Chondrocyte (in vitro differentiated cells): ENCODE measurements at regions not wholly inside any gene's neighbourhood (a gene's known extent, or its start where the extent isn't known, plus 50 kb on each side); places are given as distances from the start of the nearest gene placed in this dataset.

Source experiments
- DNase-seq: peaks from one replicate; pipeline ENCODE4 v3.0.0; 2021; ENCODE audit warnings: mixed read lengths, low spot score
- H3K27ac Mint-ChIP-seq: one replicate; pipeline ENCODE4 v1.8.0; 2021; ENCODE audit warnings: mild to moderate bottlenecking, moderate library complexity, mixed read lengths; ENCODE audit not compliant: unreplicated experiment
- H3K27me3 Mint-ChIP-seq: 2 replicates; pipeline ENCODE4 v1.8.0; 2021; ENCODE audit warnings: low read depth, mixed read lengths
- H3K36me3 Mint-ChIP-seq: 2 replicates; pipeline ENCODE4 v1.8.0; 2021; ENCODE audit warnings: low read depth, mixed read lengths
- H3K4me1 Mint-ChIP-seq: 2 replicates; pipeline ENCODE4 v1.8.0; 2021; ENCODE audit warnings: low read depth, mild to moderate bottlenecking, mixed read lengths
- H3K4me3 Mint-ChIP-seq: one replicate; pipeline ENCODE4 v1.8.0; 2021; ENCODE audit warnings: mild to moderate bottlenecking, moderate library complexity, mixed read lengths; ENCODE audit not compliant: unreplicated experiment
- H3K9me3 Mint-ChIP-seq: 2 replicates; pipeline ENCODE4 v1.8.0; 2021; ENCODE audit warnings: low read depth, mixed read lengths
- CTCF ChIP-seq: fragments of 200-600 bp; sonication (generic); IDR thresholded peaks from 2 replicates; pipeline ENCODE4 v1.5.0; 2021; ENCODE audit warnings: antibody characterized with exemption, mild to moderate bottlenecking, moderate library complexity

GRCh38 chr5:159785656-159786055, 130.6 kb upstream of the ADRA1B start:
- no peaks in the 10 kb centered on the region for H3K9me3 Mint-ChIP-seq
- H3K27me3 Mint-ChIP-seq: no peaks in the 10 kb centered on the region
- no peak for DNase-seq
- H3K4me1 Mint-ChIP-seq: peaks cover 60% of the 10 kb centered on the region
- no peak for TF ChIP-seq CTCF
- no peak overlapping the region for H3K27ac Mint-ChIP-seq
- no peaks in the 10 kb centered on the region for H3K36me3 Mint-ChIP-seq
- H3K4me3 Mint-ChIP-seq: no peak overlapping the region

- H3K4me3 Mint-ChIP-seq: no peak overlapping the region
- H3K36me3 Mint-ChIP-seq: no peaks in the 10 kb centered on the region
- H3K27ac Mint-ChIP-seq: no peak overlapping the region
- no peaks in the 10 kb centered on the region for H3K27me3 Mint-ChIP-seq
- no peaks in the 10 kb centered on the region for H3K9me3 Mint-ChIP-seq
- no peak for TF ChIP-seq CTCF
- no peak for DNase-seq
- H3K4me1 Mint-ChIP-seq: peaks cover 55% of the 10 kb centered on the region
Measured at GRCh38 chr5:159786201-159786600, 130.1 kb upstream of the ADRA1B start.

GRCh38 chr5:159786901-159787691, 129.2 kb upstream of the ADRA1B start:
- Mint-ChIP-seq H3K4me3 (no peak overlapping the region), H3K36me3 (no peaks in the 10 kb centered on the region), H3K4me1 (peaks cover 46% of the 10 kb centered on the region), H3K27ac (peak overlapping the region; percentile 72), H3K9me3 (no peaks in the 10 kb centered on the region), H3K27me3 (no peaks in the 10 kb centered on the region)
- DNase-seq: no peak
- TF ChIP-seq CTCF: no peak

- H3K9me3 Mint-ChIP-seq: no peaks in the 10 kb centered on the region
- peak overlapping the region; percentile 72 for H3K27ac Mint-ChIP-seq
- no peak overlapping the region for H3K4me3 Mint-ChIP-seq
- H3K36me3 Mint-ChIP-seq: no peaks in the 10 kb centered on the region
- peaks cover 41% of the 10 kb centered on the region for H3K4me1 Mint-ChIP-seq
- H3K27me3 Mint-ChIP-seq: no peaks in the 10 kb centered on the region
- no peak for DNase-seq
- TF ChIP-seq CTCF: no peak
Measured at GRCh38 chr5:159787837-159788236, 128.4 kb upstream of the ADRA1B start.

- peaks cover 36% of the 10 kb centered on the region for H3K4me1 Mint-ChIP-seq
- no peaks in the 10 kb centered on the region for H3K9me3 Mint-ChIP-seq
- no peak overlapping the region for H3K27ac Mint-ChIP-seq
- H3K27me3 Mint-ChIP-seq: no peaks in the 10 kb centered on the region
- H3K36me3 Mint-ChIP-seq: no peaks in the 10 kb centered on the region
- DNase-seq: no peak
- TF ChIP-seq CTCF: no peak
- no peak overlapping the region for H3K4me3 Mint-ChIP-seq
Measured at GRCh38 chr5:159788835-159789331, 127.4 kb upstream of the ADRA1B start.
